GM23338 (cell line): ENCODE measurements at regions not wholly inside any gene's neighbourhood (a gene's known extent, or its start where the extent isn't known, plus 50 kb on each side); places are given as distances from the start of the nearest gene placed in this dataset.

Source experiments
- CREB1 ChIP-seq: fragments of 250-450 bp; sonication (Bioruptor Pico); IDR thresholded peaks from 2 replicates; pipeline ENCODE4 v1.5.0; 2020; ENCODE audit warnings: low read depth, mild to moderate bottlenecking, moderate library complexity
- ETS1 ChIP-seq: IDR thresholded peaks from 2 replicates; pipeline ENCODE4 v1.6.1; 2016; ENCODE audit warnings: antibody characterized with exemption
- EZH2 ChIP-seq: fragments of 200-600 bp; sonication (generic); IDR thresholded peaks from one replicate; pipeline ENCODE4 v1.8.0; 2017; ENCODE audit warnings: antibody characterized with exemption, mild to moderate bottlenecking, low read depth; ENCODE audit not compliant: unreplicated experiment
- EZH2phosphoT487 ChIP-seq: fragments of 200-600 bp; sonication (generic); IDR thresholded peaks from one replicate; pipeline ENCODE4 v1.8.1; 2018; ENCODE audit warnings: antibody characterized with exemption; ENCODE audit not compliant: unreplicated experiment
- JUNB ChIP-seq: IDR thresholded peaks from one replicate; pipeline ENCODE4 v1.6.1; 2016; ENCODE audit warnings: antibody characterized with exemption; ENCODE audit not compliant: unreplicated experiment
- NANOG ChIP-seq: IDR thresholded peaks from 2 replicates; pipeline ENCODE4 v1.6.1; 2016; ENCODE audit warnings: antibody characterized with exemption, borderline replicate concordance
- POLR2AphosphoS5 ChIP-seq: IDR thresholded peaks from 2 replicates; pipeline ENCODE4 v1.6.1; 2016; ENCODE audit warnings: antibody characterized with exemption, low read depth
- REST ChIP-seq: IDR thresholded peaks from one replicate; pipeline ENCODE4 v1.6.1; 2018; ENCODE audit warnings: antibody characterized with exemption; ENCODE audit not compliant: unreplicated experiment
- STAT1 ChIP-seq: IDR thresholded peaks from one replicate; pipeline ENCODE4 v1.6.1; 2016; ENCODE audit warnings: antibody characterized with exemption; ENCODE audit not compliant: unreplicated experiment
- ZNF331 ChIP-seq: fragments of 250-450 bp; sonication (Bioruptor Pico); IDR thresholded peaks from 2 replicates; pipeline ENCODE4 v1.5.0; 2020; ENCODE audit warnings: low read depth, mild to moderate bottlenecking, moderate library complexity
- ZNF462 ChIP-seq: fragments of 250-450 bp; sonication (Bioruptor Pico); IDR thresholded peaks from 2 replicates; pipeline ENCODE4 v1.5.0; 2020; ENCODE audit warnings: mild to moderate bottlenecking, moderate library complexity

- no peak for TF ChIP-seq ZNF462 (CRISPR knock-in tag)
- TF ChIP-seq REST, result no peak
- no peak for TF ChIP-seq STAT1
- no peak for TF ChIP-seq EZH2phosphoT487
- no peak for TF ChIP-seq EZH2
- TF ChIP-seq JUNB, result no peak
- TF ChIP-seq POLR2AphosphoS5, result no peak
- no peak for TF ChIP-seq ZNF331 (CRISPR knock-in tag)
- no peak for TF ChIP-seq ETS1
- TF ChIP-seq CREB1 (CRISPR knock-in tag), result no peak
- no peak for TF ChIP-seq NANOG
Observed at GRCh38 chr14:98543074-98543473, 728.9 kb downstream of the BCL11B start (continued).
